ENCODE measurements at regions not wholly inside any gene's neighbourhood (a gene's known extent, or its start where the extent isn't known, plus 50 kb on each side); places are given as distances from the start of the nearest gene placed in this dataset.

DNA sequence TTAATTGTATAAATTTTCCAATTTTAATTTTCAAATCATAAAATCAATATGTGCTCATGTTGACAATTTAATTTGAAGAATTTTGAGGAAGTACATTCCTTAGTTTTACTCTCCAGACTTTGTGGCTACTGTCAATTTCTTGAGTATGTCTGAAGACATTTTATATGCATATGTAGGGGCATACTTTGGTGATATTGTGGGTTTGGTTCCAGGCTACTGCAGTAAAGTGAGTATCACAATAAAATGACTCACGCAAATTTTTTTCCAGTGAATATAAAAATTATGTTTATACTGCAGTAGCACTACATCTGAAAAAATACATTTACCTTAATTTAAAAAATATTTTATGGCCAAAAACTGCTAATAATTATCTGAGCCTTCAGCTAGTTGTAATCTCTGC lies 123.2 kb upstream of the PLCL2 start:
- peak; percentile 7 for DNase-seq (ENCODE audit: low read depth)
- Histone ChIP-seq H3K36me3 (ENCODE audit: control insufficient read depth, insufficient read depth, low read length) (no peaks in the 10 kb centered on the region), H3K27me3 (ENCODE audit: control insufficient read depth, insufficient read depth, low read length) (no peaks in the 10 kb centered on the region), H3K4me3 (ENCODE audit: low read depth, low read length) (no peak overlapping the region)
- no peak for FAIRE-seq
- TF ChIP-seq, protein P1, sequence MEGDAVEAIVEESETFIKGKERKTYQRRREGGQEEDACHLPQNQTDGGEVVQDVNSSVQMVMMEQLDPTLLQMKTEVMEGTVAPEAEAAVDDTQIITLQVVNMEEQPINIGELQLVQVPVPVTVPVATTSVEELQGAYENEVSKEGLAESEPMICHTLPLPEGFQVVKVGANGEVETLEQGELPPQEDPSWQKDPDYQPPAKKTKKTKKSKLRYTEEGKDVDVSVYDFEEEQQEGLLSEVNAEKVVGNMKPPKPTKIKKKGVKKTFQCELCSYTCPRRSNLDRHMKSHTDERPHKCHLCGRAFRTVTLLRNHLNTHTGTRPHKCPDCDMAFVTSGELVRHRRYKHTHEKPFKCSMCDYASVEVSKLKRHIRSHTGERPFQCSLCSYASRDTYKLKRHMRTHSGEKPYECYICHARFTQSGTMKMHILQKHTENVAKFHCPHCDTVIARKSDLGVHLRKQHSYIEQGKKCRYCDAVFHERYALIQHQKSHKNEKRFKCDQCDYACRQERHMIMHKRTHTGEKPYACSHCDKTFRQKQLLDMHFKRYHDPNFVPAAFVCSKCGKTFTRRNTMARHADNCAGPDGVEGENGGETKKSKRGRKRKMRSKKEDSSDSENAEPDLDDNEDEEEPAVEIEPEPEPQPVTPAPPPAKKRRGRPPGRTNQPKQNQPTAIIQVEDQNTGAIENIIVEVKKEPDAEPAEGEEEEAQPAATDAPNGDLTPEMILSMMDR (IDR thresholded peaks at IDR 0.05; ENCODE audit: insufficient read depth, low read length, severe bottlenecking) = no peak

DNA sequence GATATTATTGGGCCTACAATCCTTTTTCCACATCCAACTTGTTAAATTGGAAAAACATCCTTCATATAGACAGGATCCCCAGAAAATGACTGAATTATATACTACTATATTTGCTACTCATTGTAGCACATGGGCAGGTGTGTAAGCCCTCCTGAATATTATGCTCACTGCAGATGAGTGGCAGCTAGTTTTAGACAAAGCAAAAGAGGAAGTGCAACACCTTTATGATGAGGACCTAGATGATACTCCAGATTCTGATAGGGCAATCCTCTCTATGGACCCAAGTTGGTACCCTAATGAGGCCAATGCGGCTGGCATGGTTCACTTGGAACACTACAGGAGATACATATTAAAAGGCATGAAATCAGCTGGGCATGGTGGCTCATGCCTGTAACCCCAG lies 119.1 kb upstream of the PLCL2 start:
- Histone ChIP-seq H3K27me3 (ENCODE audit: control insufficient read depth, insufficient read depth, low read length) (no peaks in the 10 kb centered on the region), H3K36me3 (ENCODE audit: control insufficient read depth, insufficient read depth, low read length) (no peaks in the 10 kb centered on the region), H3K4me3 (ENCODE audit: low read depth, low read length) (no peak overlapping the region)
- no peak for DNase-seq (ENCODE audit: low read depth)
- no peak for FAIRE-seq
- TF ChIP-seq, protein P1 (IDR thresholded peaks at IDR 0.05; ENCODE audit: insufficient read depth, low read length, severe bottlenecking) = no peak

DNA sequence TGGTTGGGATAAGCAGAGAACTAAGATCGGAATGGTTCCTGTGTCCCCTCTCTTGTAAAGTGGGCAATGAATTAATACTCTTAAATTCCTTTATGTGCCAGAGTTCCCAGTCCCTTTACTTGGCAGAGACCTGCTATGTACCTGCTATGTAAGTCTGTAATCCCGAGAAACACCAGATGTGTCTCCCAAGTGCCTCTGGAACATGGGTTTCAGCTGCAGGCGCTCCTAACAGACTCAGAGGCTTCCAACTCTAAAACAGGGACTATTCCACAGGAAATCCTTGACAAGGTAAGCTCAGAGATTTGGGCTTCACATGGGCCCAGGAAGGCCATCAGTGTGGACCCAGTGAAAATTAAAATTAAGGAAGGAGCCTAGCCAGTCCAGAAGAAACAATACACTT lies 117.7 kb upstream of the PLCL2 start:
- TF ChIP-seq, protein P1 (IDR thresholded peaks at IDR 0.05; ENCODE audit: insufficient read depth, low read length, severe bottlenecking) = no peak
- no peak overlapping the region for H3K4me3 ChIP-seq (ENCODE audit: low read depth, low read length)
- H3K36me3 ChIP-seq (ENCODE audit: control insufficient read depth, insufficient read depth, low read length) = no peaks in the 10 kb centered on the region
- DNase-seq (ENCODE audit: low read depth) = no peak
- FAIRE-seq = no peak
- no peaks in the 10 kb centered on the region for H3K27me3 ChIP-seq (ENCODE audit: control insufficient read depth, insufficient read depth, low read length)

DNA sequence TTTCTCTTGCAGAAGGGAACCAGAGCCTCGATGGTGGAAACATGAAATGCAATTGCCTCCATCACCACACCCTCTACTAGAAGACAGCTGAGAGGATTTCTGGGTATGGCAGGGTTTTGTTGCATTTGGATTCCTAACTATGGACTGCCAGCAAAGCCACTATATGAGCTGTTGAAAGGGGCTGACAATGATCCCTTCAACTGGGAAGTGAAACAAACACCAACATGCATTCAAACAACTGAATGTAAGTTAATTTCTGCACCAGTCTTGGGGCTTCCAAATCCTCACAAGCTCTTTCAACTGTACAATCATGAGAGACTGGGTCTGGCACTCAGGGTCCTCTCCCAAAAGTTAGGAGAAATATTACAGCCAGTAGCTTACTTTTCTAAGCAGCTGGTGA lies 116.7 kb upstream of the PLCL2 start:
- TF ChIP-seq, protein P1 (IDR thresholded peaks at IDR 0.05; ENCODE audit: insufficient read depth, low read length, severe bottlenecking) = no peak
- H3K27me3 ChIP-seq (ENCODE audit: control insufficient read depth, insufficient read depth, low read length) = no peaks in the 10 kb centered on the region
- H3K36me3 ChIP-seq (ENCODE audit: control insufficient read depth, insufficient read depth, low read length) = no peaks in the 10 kb centered on the region
- DNase-seq (ENCODE audit: low read depth) = no peak
- FAIRE-seq = no peak
- no peak overlapping the region for H3K4me3 ChIP-seq (ENCODE audit: low read depth, low read length)

DNA sequence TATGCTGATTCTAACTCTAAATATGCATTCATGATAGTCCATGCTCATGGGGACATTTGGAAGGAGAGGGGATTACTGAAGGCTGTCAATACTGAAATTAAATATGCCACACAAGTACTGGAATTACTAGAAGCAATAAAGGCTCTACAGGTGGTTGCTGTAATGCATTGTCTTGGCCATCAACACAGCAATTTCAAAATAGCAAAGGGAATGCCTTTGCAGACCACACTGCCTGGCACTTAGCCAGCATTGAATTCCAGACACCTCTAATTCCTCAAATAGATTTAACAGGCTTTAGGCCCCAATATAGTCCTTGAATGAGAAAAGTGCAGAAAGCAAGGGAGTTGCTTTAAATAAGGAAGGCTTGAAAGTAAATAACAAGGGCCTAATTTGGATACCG lies 115.8 kb upstream of the PLCL2 start:
- FAIRE-seq = no peak
- H3K27me3 ChIP-seq (ENCODE audit: control insufficient read depth, insufficient read depth, low read length) = no peaks in the 10 kb centered on the region
- TF ChIP-seq, protein P1 (IDR thresholded peaks at IDR 0.05; ENCODE audit: insufficient read depth, low read length, severe bottlenecking) = no peak
- H3K36me3 ChIP-seq (ENCODE audit: control insufficient read depth, insufficient read depth, low read length) = no peaks in the 10 kb centered on the region
- DNase-seq (ENCODE audit: low read depth) = no peak
- H3K4me3 ChIP-seq (ENCODE audit: low read depth, low read length) = no peak overlapping the region

DNA sequence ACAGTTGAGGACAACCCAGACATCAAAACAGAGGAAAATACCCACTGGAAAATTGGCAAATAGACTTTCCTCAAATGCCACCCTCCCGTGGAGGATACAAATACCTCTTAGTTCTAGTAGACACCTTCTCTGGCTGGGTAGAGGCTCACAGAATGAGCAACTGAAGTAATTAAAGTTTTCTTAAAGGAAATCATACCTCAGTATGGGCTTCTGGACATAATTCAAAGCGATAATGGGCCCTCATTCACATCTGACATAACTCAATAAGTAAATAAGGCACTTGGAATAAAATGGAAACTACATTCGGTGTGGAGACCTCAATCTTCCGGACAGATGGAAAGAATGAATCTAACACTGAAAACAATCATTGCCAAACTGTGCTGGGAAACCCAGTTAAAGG lies 115.2 kb upstream of the PLCL2 start:
- DNase-seq (ENCODE audit: low read depth) (no peak), FAIRE-seq (no peak)
- Histone ChIP-seq H3K27me3 (ENCODE audit: control insufficient read depth, insufficient read depth, low read length) (no peaks in the 10 kb centered on the region), H3K4me3 (ENCODE audit: low read depth, low read length) (no peak overlapping the region), H3K36me3 (ENCODE audit: control insufficient read depth, insufficient read depth, low read length) (no peaks in the 10 kb centered on the region)
- TF ChIP-seq, protein P1 (IDR thresholded peaks at IDR 0.05; ENCODE audit: insufficient read depth, low read length, severe bottlenecking) = no peak
